ENCODE measurements at regions not wholly inside any gene's neighbourhood (a gene's known extent, or its start where the extent isn't known, plus 50 kb on each side); places are given as distances from the start of the nearest gene placed in this dataset.

GRCh38 chr21:27526451-27526850, 559.6 kb upstream of the ADAMTS5 start:
- TF ChIP-seq CTCF (conservative IDR thresholded peaks at IDR 0.05; ENCODE audit: low read length) (no peak), EZH2phosphoT487 (IDR thresholded peaks at IDR 0.05; ENCODE audit: borderline replicate concordance) (no peak)

All from Loucy (cell line).